DMS53 treated with DMSO at 0.1 percent for 48 hours (cell line): ENCODE measurements at regions not wholly inside any gene's neighbourhood (a gene's known extent, or its start where the extent isn't known, plus 50 kb on each side); places are given as distances from the start of the nearest gene placed in this dataset.

Experiments used
- DNase-seq: peaks from one replicate; lab custom pipeline; 2025; ENCODE audit not compliant: unreplicated experiment; lab: John Stamatoyannopoulos, UW

DNA sequence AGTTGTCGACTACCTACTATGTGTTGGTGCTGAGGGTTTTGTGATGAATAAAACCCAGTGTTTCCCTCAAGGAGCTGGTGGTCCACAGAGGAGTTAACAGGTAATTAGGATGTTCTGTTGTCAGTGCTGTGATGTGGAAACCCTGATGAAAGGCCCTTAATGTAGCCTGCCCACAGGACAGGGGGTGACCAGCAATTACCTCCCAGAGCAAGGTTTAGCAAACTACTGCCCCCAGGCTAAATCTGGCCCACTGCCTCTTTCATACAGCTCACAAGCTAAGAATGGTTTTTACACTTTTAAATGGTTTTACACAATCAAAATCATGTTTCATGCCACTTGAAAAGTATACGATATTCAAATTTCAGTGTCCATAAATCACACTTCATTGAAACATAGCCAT lies 536.2 kb downstream of the MIAT start:
- DNase-seq = no peak

DNA sequence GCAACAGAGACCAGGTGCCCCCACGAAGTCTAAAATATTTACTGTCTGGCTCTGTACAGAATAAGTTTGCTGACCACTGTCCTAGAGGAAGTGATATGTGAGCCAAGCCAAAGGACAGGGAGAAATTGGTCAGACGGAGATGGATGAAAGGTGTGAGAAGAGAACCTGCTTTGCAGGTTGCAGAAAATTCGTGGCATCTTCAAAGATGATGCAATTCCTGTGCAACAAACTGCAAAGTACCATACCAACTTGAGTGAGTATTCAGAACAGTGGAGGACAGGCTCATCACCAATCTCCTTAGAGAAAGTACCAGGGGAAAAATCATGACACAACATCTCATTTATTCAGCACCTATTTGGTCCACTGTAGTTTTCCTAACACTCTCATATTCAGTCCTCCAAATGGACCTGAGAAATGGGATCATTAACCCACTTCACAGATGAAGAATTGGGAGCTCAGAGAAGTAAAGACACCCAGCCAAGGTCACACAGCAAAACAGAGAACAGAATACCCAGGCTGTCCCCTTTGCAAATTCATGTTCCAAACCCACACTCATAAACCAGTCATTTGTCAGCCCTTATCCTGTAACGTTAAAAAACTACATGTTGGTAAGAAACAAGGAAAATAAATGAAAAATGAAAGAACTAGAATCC lies 536.8 kb downstream of the MIAT start:
- DNase-seq = no peak

DNA sequence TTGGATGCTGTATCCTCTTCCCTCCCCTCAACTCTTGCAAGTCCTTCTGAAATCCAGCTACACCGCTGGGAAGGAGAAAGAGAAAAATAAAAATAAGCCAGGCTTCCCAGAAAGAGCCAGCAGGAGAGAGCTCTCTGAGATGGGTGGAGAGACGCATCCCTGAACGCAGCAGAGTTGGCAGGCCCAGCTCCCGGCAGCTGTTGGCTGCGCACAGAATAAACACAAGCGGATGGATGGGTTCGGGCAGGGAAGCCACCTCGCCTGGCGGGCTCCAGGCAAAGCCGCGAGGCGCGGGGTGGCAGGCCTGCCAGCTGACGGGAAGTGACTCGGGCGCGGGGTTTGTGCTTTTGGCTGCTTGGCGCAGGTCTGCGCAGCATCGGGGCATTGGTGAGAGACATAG lies 537.7 kb downstream of the MIAT start:
- no peak for DNase-seq

DNA sequence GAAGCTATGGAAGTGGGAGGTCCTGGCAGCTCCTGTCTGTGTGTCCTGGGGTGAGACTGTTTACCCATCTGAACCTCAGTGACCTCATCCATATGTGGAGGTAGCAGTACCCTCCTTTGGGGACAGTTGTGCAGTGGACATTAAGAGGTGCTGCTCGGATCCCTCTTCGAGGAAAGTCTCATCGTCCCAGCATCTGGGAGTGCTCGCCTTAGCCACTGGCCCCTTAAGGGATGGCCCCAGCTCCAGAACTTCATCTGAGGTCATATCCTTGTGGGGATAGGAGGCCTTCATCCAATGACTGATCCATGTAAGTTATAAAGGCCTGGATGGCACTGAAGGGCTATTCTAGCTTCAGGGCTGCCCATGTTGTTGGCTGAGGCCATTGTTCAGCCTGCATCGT lies 538.1 kb downstream of the MIAT start:
- DNase-seq = no peak

DNA sequence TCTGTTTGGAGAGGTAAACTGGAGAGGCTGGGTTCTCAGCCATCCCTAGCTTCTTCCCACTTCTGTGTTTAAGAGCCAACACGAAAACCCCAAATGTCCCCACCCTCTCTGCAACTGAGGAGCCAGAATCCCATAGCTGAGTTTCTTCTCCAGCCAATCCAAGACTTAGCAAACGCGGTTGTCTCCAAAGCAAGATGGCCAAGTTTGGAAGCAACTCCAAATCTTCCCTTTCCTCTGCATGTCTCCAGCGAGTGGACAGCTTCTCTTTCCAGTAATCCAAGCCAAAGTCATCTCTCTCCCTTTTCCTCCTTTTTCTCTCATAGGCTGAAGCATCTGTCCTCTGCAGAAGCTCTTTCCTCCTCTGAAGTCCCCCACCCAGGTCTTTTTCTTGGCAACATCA lies 539.2 kb downstream of the MIAT start:
- no peak for DNase-seq

DNA sequence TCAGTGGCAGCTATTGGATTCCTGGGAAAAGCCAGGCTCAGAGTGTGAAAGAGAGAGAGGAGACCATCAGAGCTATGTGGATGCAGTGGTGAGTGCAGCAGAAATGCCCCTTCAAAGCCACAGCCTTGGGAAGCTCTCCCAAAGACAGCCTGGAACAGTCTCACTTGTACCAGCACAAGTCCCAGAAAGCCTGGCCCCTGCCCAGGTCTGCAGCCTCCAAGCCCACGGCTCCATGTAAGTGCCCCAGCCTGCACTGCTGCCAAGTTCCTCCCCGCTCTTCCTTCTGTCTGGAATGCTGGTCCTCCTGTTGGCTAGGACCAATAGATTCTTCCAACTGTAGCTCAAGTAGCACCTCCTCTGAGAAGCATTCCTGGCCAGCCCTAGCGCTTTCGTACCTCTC lies 539.7 kb downstream of the MIAT start:
- no peak for DNase-seq

DNA sequence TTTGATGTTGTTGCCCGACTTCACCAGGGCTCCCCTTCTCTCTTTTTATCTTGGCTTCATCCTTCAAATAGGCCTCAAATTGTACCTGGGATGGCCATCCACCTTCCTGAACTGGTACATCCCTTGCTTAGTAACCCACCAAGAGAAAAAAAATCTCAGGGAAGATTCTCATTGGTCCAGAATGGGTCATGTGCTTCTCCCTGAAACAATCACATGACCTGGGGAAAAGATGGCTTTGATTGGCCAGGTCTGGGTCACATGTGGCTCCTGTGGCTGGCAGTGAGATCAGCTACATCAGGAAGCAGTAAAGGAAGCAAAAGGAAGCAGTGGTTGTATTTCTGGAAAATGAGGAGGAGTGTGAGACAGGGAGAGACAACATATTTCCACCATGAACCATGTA lies 540.2 kb downstream of the MIAT start:
- DNase-seq = no peak

- no peak for DNase-seq
These were observed 541.2 kb downstream of the MIAT start for GRCh38 chr22:27198518-27199035.

- DNase-seq = no peak
These were observed 542.0 kb downstream of the MIAT start for GRCh38 chr22:27199354-27199753.

DNA sequence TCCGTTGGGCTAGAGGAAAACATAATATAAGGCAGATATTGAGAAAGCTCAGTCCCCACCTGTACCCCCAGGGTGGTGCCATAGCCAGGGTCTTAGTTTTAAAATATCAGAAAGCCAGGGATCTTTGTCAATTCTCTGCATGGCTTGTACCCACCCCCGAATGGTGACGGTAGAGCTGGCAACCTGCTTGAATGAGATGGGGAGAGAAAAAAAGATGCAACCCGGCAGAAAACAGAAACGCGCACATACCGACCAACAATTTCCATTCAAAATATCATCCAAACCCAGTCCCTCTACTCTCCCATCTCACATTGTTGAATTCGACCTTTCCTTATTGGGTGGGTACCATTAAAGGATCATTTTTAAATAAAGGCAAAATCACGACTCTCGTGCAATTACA lies 543.9 kb downstream of the MIAT start:
- DNase-seq = no peak

DNA sequence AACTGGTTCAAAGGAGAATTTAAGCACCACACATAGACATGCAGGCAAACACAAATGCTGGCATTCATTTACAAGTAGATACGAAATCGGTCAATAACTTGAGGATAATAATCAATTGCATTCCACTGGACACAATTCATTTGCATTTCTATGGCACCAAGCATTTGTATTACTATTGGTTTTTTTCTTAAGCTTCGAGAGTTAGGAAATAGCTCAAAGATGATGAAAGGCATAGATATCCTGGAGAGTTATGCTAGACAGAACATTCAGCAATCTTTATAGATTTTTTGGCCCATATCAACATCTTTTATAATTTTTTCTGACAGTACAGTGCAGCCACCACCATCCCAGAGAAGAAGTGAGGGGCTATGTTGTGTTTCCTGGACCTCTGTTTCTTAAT lies 544.4 kb downstream of the MIAT start:
- DNase-seq = no peak

GRCh38 chr22:27203276-27203660 lies 545.9 kb downstream of the MIAT start:
- DNase-seq = no peak

- no peak for DNase-seq
These were observed 546.9 kb downstream of the MIAT start for GRCh38 chr22:27204280-27204679.

DNA sequence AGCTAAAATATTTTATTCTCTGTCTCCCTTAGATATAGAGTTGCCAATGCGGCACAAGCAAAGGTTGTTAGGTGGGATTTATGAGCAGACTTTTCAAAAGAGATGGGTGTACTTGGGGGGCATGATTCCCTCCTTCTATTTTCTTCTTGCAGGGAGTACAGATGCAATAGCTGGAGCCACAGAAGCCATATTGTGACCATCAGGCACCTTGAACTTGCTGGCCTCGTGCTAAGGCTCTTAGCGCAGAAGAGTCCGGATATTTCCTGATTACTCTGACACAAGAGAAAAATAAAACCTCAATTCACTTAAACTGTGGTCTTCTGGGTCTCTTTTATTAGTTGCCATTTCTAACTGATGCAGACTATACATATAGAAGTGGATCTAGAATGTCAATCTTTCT lies 547.4 kb downstream of the MIAT start:
- no peak for DNase-seq

- no peak for DNase-seq
These were observed 548.3 kb downstream of the MIAT start for GRCh38 chr22:27205492-27206373.

DNA sequence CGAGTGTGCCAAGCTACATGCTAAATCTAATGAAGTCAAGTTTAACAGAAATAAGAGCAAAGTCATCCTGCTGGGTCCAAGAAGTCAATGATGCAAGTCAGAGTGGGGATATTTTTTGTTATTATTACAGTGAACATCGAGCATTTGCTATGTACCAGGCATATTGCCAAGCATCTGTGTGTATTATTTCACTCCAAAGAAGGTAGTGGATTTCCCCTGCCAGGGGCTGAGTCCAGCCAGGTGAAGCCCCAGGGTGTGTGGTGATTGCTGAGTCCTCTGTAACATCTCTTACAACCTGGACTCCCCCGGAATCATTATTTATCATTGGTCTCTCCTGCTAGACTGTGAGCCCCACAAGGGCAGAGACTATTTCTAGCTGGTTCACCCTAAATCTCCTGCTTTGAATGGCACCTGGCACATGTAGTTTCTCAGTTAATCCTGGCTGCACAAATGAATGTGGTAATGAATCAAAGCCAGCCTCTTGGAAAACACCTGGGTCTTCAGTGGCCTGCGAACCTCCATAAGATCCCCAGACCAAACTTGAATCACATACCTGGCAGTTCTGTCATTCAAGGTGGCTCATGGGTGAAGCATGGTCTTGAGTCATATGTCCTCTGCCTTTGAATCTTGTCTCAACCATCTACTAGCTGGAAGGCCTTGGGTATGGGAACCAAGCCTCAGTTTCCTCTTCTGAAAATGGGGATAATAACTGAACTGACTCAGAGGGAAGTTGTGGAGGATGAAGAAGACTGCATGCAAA lies 549.2 kb downstream of the MIAT start:
- DNase-seq = no peak

GRCh38 chr22:27207266-27207665 lies 549.9 kb downstream of the MIAT start:
- DNase-seq = no peak

- no peak for DNase-seq
These were observed 550.5 kb downstream of the MIAT start for GRCh38 chr22:27207907-27208306.

DNA sequence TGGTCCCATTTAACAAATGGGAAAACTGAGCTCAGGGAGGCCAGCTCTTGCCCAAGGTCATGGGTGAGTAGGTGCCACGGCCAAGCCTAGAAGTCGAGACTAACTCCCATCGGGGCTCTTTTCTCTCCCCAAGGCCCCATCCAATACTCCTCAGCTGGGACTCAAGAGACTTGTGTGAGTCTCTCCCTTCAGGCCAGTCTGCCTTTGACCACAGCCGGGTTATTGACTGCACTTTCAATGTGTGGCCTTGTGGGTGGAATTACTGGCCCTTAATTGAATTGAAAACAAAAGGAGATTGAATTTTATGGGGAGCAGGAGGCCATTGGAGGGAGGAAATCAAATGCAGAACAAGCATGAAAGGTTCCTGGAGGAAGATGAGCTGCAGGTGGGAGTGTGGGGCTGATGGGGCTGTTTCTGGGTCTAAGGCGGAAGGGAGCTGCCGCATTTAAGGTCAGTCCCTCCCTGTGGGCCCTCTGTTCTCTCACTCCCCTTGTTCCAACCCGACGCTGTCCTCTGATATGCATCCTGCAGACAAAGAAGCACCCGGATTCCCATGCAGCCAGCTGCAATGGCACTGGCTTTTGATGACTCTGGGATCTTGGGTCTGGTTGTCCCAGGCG lies 552.8 kb downstream of the MIAT start:
- DNase-seq = no peak

DNA sequence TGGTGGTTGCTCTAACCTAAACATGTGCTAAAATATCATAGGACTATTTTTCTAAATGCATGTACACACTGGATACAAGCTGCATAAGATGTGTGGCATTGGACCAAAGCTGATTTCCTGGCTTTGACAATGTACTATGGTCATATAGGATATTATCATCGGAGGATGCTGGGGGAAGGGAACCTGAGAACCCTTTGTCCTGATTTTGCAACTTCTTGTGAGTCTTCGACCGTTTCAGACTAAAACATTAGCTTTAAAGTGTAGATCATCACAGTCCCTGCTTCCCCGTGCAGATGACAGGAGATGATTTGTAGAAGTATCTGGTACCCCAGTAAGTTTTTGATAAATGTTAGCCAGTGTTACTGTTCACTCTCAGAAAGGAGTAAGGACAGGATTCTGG lies 554.7 kb downstream of the MIAT start:
- DNase-seq = no peak

DNA sequence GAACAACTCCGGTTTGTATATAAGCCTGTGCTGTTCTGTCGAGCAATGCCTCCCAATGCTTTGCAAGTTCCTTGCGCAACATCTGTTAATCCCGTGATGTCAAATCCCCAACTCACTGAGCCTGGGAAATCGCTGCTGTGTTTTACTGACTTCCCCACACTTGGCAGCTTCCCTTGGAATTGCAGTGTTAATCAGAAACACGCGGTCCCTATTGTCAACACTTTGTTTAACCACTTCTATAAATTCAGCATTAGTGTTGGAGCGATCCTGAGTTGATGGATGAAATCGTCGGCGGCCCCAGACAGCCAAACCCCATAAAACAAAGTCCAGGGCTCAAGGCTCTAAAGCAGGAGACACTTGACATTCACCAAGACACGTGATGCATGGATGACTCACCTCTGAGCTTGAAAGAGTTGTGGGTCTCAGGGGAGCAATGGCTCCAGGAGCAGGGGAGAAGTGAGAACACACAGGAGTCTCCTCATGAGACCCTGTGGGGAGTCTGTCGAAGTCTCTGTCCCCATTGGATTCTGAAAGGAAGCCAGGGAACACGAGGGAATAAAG lies 555.3 kb downstream of the MIAT start:
- no peak for DNase-seq
